Neural cell (in vitro differentiated cells): ENCODE measurements at regions not wholly inside any gene's neighbourhood (a gene's known extent, or its start where the extent isn't known, plus 50 kb on each side); places are given as distances from the start of the nearest gene placed in this dataset.

Experiments
- H2AFZ ChIP-seq: fragments of 200-600, 300-800 bp; sonication (generic), shearing (Covaris generic); 2 replicates; pipeline ENCODE4 v1.6.0; 2014; ENCODE audit warnings: low read depth, mild to moderate bottlenecking, antibody characterized with exemption, low read length, moderate library complexity
- H3F3A ChIP-seq: fragments of 200-600 bp; shearing (Covaris generic); 2 replicates; pipeline ENCODE4 v1.6.1; 2016; ENCODE audit warnings: mild to moderate bottlenecking, moderate library complexity, mixed read lengths, antibody characterized with exemption, low read length; ENCODE audit not compliant: insufficient read depth, poor library complexity, severe bottlenecking
- H3K27ac ChIP-seq: fragments of 200-600, 300-800 bp; sonication (generic), shearing (Covaris generic); 2 replicates; pipeline ENCODE4 v1.5.1; 2014; ENCODE audit warnings: mild to moderate bottlenecking, low read length, moderate library complexity
- H3K27me3 ChIP-seq: fragments of 300-800, 200-600 bp; sonication (generic), shearing (Covaris generic); 2 replicates; pipeline ENCODE4 v1.6.0; 2014; ENCODE audit warnings: mild to moderate bottlenecking, low read depth, low read length, moderate library complexity; ENCODE audit not compliant: insufficient read depth
- H3K36me3 ChIP-seq: fragments of 300-800, 200-600 bp; sonication (generic), shearing (Covaris generic); 2 replicates; pipeline ENCODE4 v1.5.1; 2014; ENCODE audit warnings: mild to moderate bottlenecking, antibody characterized with exemption, low read length, moderate library complexity; ENCODE audit not compliant: insufficient read depth
- H3K4me2 ChIP-seq: fragments of 300-800, 200-600 bp; sonication (generic), shearing (Covaris generic); 2 replicates; pipeline ENCODE4 v1.6.0; 2014; ENCODE audit warnings: mild to moderate bottlenecking, low read length
- H3K4me3 ChIP-seq: fragments of 300-800, 200-600 bp; sonication (generic), shearing (Covaris generic); 2 replicates; pipeline ENCODE4 v1.5.1; 2014; ENCODE audit warnings: mild to moderate bottlenecking, low read length, moderate library complexity
- H3K79me2 ChIP-seq: fragments of 200-600 bp; shearing (Covaris generic); replicated peaks from 2 replicates; pipeline ENCODE4 v1.6.0; 2014; ENCODE audit warnings: mild to moderate bottlenecking, low read length, moderate library complexity; ENCODE audit not compliant: insufficient read depth
- H3K9ac ChIP-seq: fragments of 300-800, 200-600 bp; sonication (generic), shearing (Covaris generic); 2 replicates; pipeline ENCODE4 v1.6.1; 2016; ENCODE audit warnings: mild to moderate bottlenecking, low read length, mixed read lengths
- H3K9me2 ChIP-seq: fragments of 200-600 bp; shearing (Covaris generic); 2 replicates; pipeline ENCODE4 v1.6.1; 2016; ENCODE audit warnings: mild to moderate bottlenecking, low read length, mixed read lengths; ENCODE audit not compliant: insufficient read depth
- H3K9me3 ChIP-seq: fragments of 200-600, 300-800 bp; sonication (generic), shearing (Covaris generic); 2 replicates; pipeline ENCODE4 v1.6.1; 2016; ENCODE audit warnings: mild to moderate bottlenecking, mixed run types, low read length, moderate library complexity, mixed read lengths
- H4K20me1 ChIP-seq: fragments of 200-600 bp; shearing (Covaris generic); 2 replicates; pipeline ENCODE4 v1.6.1; 2016; ENCODE audit warnings: mild to moderate bottlenecking, mixed run types; ENCODE audit not compliant: insufficient read depth
- EP300 ChIP-seq: fragments of 450-650 bp; conservative IDR thresholded peaks from 2 replicates; pipeline ENCODE4 v1.6.1; 2014; ENCODE audit warnings: antibody characterized with exemption, mild to moderate bottlenecking, moderate library complexity; ENCODE audit not compliant: poor library complexity, severe bottlenecking
- EZH2 ChIP-seq: fragments of 200-600, 300-800 bp; shearing (Covaris generic), sonication (generic); IDR thresholded peaks from 2 replicates; pipeline ENCODE4 v1.6.1; 2014; ENCODE audit warnings: antibody characterized with exemption, low read length, borderline replicate concordance, mild to moderate bottlenecking; ENCODE audit not compliant: insufficient read depth, poor library complexity, severe bottlenecking
- MXI1 ChIP-seq: fragments of 450-650 bp; conservative IDR thresholded peaks from 2 replicates; pipeline ENCODE4 v1.6.1; 2014; ENCODE audit warnings: antibody characterized with exemption, mild to moderate bottlenecking; ENCODE audit not compliant: poor library complexity, severe bottlenecking
- POLR2AphosphoS5 ChIP-seq: IDR thresholded peaks from 2 replicates; pipeline ENCODE4 v1.6.1; 2012
- RAD21 ChIP-seq: fragments of 450-650 bp; conservative IDR thresholded peaks from 2 replicates; pipeline ENCODE4 v1.6.1; 2014; ENCODE audit warnings: antibody characterized with exemption, mild to moderate bottlenecking, moderate library complexity
- SMC3 ChIP-seq: fragments of 450-650 bp; conservative IDR thresholded peaks from 2 replicates; pipeline ENCODE4 v1.6.1; 2014; ENCODE audit warnings: antibody characterized with exemption, mild to moderate bottlenecking, moderate library complexity; ENCODE audit not compliant: poor library complexity
- TAF1 ChIP-seq: IDR thresholded peaks from 2 replicates; pipeline ENCODE4 v1.6.1; 2012; ENCODE audit warnings: low read depth
- TF ChIP-seq, protein P1 (sequence below): fragments of 450-650 bp; IDR thresholded peaks from 2 replicates; pipeline ENCODE4 v1.5.1; 2014; ENCODE audit warnings: antibody characterized with exemption, mild to moderate bottlenecking, moderate library complexity; ENCODE audit not compliant: poor library complexity, severe bottlenecking
- TF ChIP-seq, protein P2 (sequence below): IDR thresholded peaks from 2 replicates; pipeline ENCODE4 v1.6.1; 2012; ENCODE audit warnings: borderline replicate concordance

DNA sequence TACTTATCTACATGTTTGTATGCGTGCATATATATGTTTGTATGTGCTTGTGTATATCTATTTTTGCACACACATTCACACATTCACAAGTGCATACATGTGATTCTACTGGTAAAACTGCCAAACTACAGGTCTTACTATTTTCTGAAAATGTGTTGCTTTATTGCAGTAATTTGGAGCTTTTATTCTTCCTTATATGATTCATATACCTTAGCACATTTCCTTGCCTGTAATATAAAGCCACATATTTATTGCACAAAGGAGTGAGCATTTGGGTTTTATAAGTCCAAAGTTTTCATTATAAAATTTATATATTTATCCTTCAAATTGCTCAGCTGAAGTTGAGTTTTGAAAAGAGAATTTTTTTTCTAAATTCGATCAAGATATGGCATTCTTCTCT lies 1120.4 kb upstream of the PCDH9 start:
- TF ChIP-seq SMC3, result no peak
- TF ChIP-seq EZH2, result no peak
- no peak for TF ChIP-seq MXI1
- TF ChIP-seq, protein P1, sequence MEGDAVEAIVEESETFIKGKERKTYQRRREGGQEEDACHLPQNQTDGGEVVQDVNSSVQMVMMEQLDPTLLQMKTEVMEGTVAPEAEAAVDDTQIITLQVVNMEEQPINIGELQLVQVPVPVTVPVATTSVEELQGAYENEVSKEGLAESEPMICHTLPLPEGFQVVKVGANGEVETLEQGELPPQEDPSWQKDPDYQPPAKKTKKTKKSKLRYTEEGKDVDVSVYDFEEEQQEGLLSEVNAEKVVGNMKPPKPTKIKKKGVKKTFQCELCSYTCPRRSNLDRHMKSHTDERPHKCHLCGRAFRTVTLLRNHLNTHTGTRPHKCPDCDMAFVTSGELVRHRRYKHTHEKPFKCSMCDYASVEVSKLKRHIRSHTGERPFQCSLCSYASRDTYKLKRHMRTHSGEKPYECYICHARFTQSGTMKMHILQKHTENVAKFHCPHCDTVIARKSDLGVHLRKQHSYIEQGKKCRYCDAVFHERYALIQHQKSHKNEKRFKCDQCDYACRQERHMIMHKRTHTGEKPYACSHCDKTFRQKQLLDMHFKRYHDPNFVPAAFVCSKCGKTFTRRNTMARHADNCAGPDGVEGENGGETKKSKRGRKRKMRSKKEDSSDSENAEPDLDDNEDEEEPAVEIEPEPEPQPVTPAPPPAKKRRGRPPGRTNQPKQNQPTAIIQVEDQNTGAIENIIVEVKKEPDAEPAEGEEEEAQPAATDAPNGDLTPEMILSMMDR, result no peak
- TF ChIP-seq, protein P2, sequence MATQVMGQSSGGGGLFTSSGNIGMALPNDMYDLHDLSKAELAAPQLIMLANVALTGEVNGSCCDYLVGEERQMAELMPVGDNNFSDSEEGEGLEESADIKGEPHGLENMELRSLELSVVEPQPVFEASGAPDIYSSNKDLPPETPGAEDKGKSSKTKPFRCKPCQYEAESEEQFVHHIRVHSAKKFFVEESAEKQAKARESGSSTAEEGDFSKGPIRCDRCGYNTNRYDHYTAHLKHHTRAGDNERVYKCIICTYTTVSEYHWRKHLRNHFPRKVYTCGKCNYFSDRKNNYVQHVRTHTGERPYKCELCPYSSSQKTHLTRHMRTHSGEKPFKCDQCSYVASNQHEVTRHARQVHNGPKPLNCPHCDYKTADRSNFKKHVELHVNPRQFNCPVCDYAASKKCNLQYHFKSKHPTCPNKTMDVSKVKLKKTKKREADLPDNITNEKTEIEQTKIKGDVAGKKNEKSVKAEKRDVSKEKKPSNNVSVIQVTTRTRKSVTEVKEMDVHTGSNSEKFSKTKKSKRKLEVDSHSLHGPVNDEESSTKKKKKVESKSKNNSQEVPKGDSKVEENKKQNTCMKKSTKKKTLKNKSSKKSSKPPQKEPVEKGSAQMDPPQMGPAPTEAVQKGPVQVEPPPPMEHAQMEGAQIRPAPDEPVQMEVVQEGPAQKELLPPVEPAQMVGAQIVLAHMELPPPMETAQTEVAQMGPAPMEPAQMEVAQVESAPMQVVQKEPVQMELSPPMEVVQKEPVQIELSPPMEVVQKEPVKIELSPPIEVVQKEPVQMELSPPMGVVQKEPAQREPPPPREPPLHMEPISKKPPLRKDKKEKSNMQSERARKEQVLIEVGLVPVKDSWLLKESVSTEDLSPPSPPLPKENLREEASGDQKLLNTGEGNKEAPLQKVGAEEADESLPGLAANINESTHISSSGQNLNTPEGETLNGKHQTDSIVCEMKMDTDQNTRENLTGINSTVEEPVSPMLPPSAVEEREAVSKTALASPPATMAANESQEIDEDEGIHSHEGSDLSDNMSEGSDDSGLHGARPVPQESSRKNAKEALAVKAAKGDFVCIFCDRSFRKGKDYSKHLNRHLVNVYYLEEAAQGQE, result no peak
- no peak for TF ChIP-seq EP300

DNA sequence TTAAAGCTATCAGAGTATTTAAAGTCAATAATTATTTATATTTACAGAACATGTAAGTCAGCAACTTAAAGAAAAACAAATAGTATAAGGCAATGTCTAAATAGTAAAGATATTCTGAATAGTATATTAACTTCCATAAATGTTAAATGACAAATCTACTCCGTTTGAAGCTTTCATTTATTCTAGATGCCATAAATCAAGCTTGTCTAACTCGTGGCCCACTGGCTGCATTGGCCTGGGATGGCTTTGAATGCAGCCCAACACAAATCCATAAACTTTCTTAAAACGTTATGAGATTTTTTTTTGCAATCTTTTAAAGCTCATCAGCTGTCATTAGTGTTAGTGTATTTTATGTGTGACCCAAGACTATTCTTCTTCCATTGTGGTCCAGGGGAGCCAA lies 1117.1 kb upstream of the PCDH9 start:
- Histone ChIP-seq H2AFZ (no peak overlapping the region), H3K9me3 (no peaks in the 10 kb centered on the region), H3K9ac (no peak overlapping the region), H3K36me3 (no peaks in the 10 kb centered on the region), H3K4me3 (no peak overlapping the region), H4K20me1 (no peaks in the 10 kb centered on the region), H3F3A (no peaks in the 10 kb centered on the region), H3K9me2 (no peaks in the 10 kb centered on the region), H3K4me2 (no peak overlapping the region), H3K27me3 (no peaks in the 10 kb centered on the region), H3K79me2 (no peaks in the 10 kb centered on the region), H3K27ac (no peak overlapping the region)
- no peak for TF ChIP-seq SMC3
- TF ChIP-seq TAF1, result no peak
- TF ChIP-seq, protein P1, result no peak
- TF ChIP-seq RAD21, result no peak
- TF ChIP-seq, protein P2, result no peak
- TF ChIP-seq POLR2AphosphoS5, result no peak
- no peak for TF ChIP-seq EP300
- no peak for TF ChIP-seq EZH2
- TF ChIP-seq MXI1, result no peak

More for the DNA sequence above, 1120.4 kb upstream of the PCDH9 start:
- Histone ChIP-seq H3K79me2 (no peaks in the 10 kb centered on the region), H3K27me3 (no peaks in the 10 kb centered on the region), H3K4me2 (no peak overlapping the region), H3K9me2 (no peaks in the 10 kb centered on the region), H3K9ac (no peak overlapping the region), H4K20me1 (no peaks in the 10 kb centered on the region), H3K4me3 (no peak overlapping the region), H3F3A (no peaks in the 10 kb centered on the region), H3K27ac (no peak overlapping the region), H3K36me3 (no peaks in the 10 kb centered on the region), H2AFZ (no peak overlapping the region), H3K9me3 (no peaks in the 10 kb centered on the region)
